ENCODE measurements at regions not wholly inside any gene's neighbourhood (a gene's known extent, or its start where the extent isn't known, plus 50 kb on each side); places are given as distances from the start of the nearest gene placed in this dataset.

DNA sequence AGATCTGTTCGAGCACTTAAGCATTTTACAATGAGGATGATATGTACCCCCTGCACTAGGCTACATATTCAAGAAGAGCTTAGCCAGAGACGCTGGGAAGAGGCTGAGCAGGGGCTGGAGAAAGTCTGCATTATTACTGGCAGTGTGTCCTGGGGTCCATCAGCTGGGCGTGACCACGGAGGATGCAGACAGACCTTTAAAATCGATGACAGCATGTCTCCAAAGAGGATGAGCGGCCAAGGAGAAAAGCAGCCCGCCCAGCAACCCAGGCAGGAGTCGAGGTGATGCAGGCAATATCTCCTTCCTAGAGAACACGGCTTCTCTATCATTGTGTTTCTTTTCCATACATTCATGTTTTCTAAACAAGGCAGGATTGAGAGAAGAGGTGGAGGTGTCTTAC, 300.7 kb downstream of the USP46 start:
- Histone ChIP-seq H3K4me1 (no peaks in the 10 kb centered on the region), H3K27ac (no peak overlapping the region), H3K4me3 (no peak overlapping the region), H3K27me3 (no peaks in the 10 kb centered on the region), H3K9me3 (no peaks in the 10 kb centered on the region), H3K36me3 (no peaks in the 10 kb centered on the region)
- no peak for TF ChIP-seq POLR2A (IDR thresholded peaks at IDR 0.05)
- TF ChIP-seq, protein P1, sequence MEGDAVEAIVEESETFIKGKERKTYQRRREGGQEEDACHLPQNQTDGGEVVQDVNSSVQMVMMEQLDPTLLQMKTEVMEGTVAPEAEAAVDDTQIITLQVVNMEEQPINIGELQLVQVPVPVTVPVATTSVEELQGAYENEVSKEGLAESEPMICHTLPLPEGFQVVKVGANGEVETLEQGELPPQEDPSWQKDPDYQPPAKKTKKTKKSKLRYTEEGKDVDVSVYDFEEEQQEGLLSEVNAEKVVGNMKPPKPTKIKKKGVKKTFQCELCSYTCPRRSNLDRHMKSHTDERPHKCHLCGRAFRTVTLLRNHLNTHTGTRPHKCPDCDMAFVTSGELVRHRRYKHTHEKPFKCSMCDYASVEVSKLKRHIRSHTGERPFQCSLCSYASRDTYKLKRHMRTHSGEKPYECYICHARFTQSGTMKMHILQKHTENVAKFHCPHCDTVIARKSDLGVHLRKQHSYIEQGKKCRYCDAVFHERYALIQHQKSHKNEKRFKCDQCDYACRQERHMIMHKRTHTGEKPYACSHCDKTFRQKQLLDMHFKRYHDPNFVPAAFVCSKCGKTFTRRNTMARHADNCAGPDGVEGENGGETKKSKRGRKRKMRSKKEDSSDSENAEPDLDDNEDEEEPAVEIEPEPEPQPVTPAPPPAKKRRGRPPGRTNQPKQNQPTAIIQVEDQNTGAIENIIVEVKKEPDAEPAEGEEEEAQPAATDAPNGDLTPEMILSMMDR (IDR thresholded peaks at IDR 0.05 in 4 of 5, conservative IDR thresholded peaks at IDR 0.05 in 1 of 5) = no peak
- ATAC-seq (no peak), DNase-seq (no peak)
- in situ Hi-C loops (cut with MboI; ENCODE audit: low sequenced_read_pairs in 4 of 4) (no loop called here), intact Hi-C loops (cut with DNase I; ENCODE audit: low total_unique reads) (no loop called here)

DNA sequence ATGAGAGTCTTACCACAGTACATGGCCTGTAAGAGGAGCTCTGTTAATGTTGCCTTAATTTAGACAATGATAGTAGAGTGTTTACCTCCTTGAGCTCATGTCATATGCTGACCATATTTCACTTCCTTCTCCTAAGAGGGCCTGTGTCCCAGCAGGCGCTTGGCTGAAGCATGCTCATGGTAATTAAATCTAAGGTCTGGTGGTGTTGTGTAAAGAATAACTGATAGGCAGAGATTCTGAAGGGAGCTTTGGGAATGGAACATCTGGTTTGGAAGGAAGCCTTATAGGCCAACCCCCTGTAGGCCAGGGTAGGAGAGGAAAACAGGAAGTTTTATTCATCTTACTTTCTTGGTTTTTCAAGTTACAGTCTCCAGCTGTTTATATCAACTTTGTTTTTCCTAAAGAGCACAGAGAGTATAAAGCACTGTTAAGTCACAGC, 300.2 kb downstream of the USP46 start:
- Histone ChIP-seq H3K4me1 (no peaks in the 10 kb centered on the region), H3K27me3 (no peaks in the 10 kb centered on the region), H3K36me3 (no peaks in the 10 kb centered on the region), H3K4me3 (no peak overlapping the region), H3K27ac (no peak overlapping the region), H3K9me3 (no peaks in the 10 kb centered on the region)
- in situ Hi-C loops (cut with MboI; ENCODE audit: low sequenced_read_pairs in 4 of 4) (no loop called here), intact Hi-C loops (cut with DNase I; ENCODE audit: low total_unique reads) (no loop called here)
- no peak for DNase-seq
- TF ChIP-seq, protein P1 (IDR thresholded peaks at IDR 0.05 in 4 of 5, conservative IDR thresholded peaks at IDR 0.05 in 1 of 5) = no peak
- no peak for TF ChIP-seq POLR2A (IDR thresholded peaks at IDR 0.05)
- ATAC-seq = no peak

- in situ Hi-C loops (cut with MboI; ENCODE audit: low sequenced_read_pairs in 4 of 4) = no loop called here
- Histone ChIP-seq H3K9me3 (no peaks in the 10 kb centered on the region), H3K36me3 (no peaks in the 10 kb centered on the region), H3K27me3 (no peaks in the 10 kb centered on the region), H3K4me3 (no peak overlapping the region), H3K4me1 (no peaks in the 10 kb centered on the region), H3K27ac (no peak overlapping the region)
- TF ChIP-seq, protein P1 (IDR thresholded peaks at IDR 0.05 in 4 of 5, conservative IDR thresholded peaks at IDR 0.05 in 1 of 5) = no peak
- TF ChIP-seq POLR2A (IDR thresholded peaks at IDR 0.05) = no peak
- ATAC-seq (no peak), DNase-seq (no peak)
- intact Hi-C loops (cut with DNase I; ENCODE audit: low total_unique reads) = no loop called here
Observed at GRCh38 chr4:52366191-52366590, 292.9 kb downstream of the USP46 start.

DNA sequence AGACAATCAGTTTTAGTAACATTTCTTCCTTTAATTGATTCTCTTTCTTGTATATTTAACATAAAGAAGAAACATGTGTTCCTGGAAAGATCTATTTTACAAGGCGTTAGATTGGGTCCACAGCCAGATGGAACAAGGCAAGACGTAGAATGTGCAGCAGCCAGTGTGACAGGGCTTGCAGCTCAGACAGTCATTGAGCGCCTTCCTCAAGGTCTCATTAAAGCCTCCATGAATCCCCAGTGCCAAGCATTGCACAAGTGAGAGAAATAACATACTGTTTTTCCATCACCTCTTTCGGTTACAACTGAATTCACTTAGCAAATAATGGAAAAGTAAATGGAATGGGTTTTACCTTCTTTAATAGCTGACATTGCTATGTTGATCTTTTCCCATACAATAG, 292.5 kb downstream of the USP46 start:
- ATAC-seq (no peak), DNase-seq (no peak)
- H3K4me1 ChIP-seq = no peaks in the 10 kb centered on the region
- H3K27ac ChIP-seq = no peak overlapping the region
- no peak overlapping the region for H3K4me3 ChIP-seq
- in situ Hi-C loops (cut with MboI; ENCODE audit: low sequenced_read_pairs in 4 of 4) (no loop called here), intact Hi-C loops (cut with DNase I; ENCODE audit: low total_unique reads) (no loop called here)
- H3K9me3 ChIP-seq = no peaks in the 10 kb centered on the region
- H3K27me3 ChIP-seq = no peaks in the 10 kb centered on the region
- no peaks in the 10 kb centered on the region for H3K36me3 ChIP-seq
- TF ChIP-seq, protein P1 (IDR thresholded peaks at IDR 0.05 in 4 of 5, conservative IDR thresholded peaks at IDR 0.05 in 1 of 5) = no peak
- no peak for TF ChIP-seq POLR2A (IDR thresholded peaks at IDR 0.05)

DNA sequence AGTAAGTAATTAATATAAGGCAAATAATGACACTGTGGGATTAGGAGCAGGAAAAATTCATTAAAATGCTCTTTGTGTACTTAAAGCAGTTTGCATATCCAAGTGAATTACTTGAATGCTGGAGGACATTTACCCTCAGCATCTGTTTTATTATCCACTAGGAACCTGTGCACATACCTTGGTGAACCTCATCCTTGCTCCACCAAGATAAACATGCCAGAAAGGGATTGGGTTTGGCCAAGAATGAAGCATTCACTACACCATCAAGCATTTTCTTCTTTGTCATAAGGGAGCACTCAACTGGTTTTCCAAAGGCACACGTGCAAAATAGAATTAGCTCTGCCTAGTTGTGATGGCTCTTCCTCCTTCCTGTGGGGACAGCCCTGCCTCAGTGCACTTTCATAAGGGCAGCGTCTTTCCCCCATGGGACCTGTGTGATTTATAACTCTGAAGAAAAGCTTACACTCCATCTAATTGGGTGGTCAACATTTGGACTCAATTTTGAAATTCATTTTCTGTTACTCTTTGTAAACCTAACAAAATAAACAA, 291.7 kb downstream of the USP46 start:
- Histone ChIP-seq H3K4me3 (no peak overlapping the region), H3K4me1 (no peaks in the 10 kb centered on the region), H3K9me3 (no peaks in the 10 kb centered on the region), H3K27ac (no peak overlapping the region), H3K36me3 (no peaks in the 10 kb centered on the region), H3K27me3 (no peaks in the 10 kb centered on the region)
- DNase-seq = no peak
- in situ Hi-C loops (cut with MboI; ENCODE audit: low sequenced_read_pairs in 4 of 4) = no loop called here
- intact Hi-C loops (cut with DNase I; ENCODE audit: low total_unique reads) = no loop called here
- no peak for ATAC-seq
- TF ChIP-seq, protein P1 (IDR thresholded peaks at IDR 0.05 in 4 of 5, conservative IDR thresholded peaks at IDR 0.05 in 1 of 5) = no peak
- TF ChIP-seq POLR2A (IDR thresholded peaks at IDR 0.05) = no peak
